Neural progenitor cell (in vitro differentiated cells): ENCODE measurements at regions not wholly inside any gene's neighbourhood (a gene's known extent, or its start where the extent isn't known, plus 50 kb on each side); places are given as distances from the start of the nearest gene placed in this dataset.
"Not testable (repeated sequence)": the region's sequence is repeated elsewhere in the genome, so short reads cannot be mapped to it uniquely, and the experiment has no call there.

Experiments
- EZH2 ChIP-seq: fragments of 200-600 bp; sonication (generic); IDR thresholded peaks from 2 replicates; pipeline ENCODE4 v1.6.1; 2017; ENCODE audit warnings: antibody characterized with exemption, mild to moderate bottlenecking, moderate library complexity
- TF ChIP-seq, protein P1 (sequence below): fragments of 200-600 bp; sonication (generic); IDR thresholded peaks from 2 replicates; pipeline ENCODE4 v1.5.1; 2017; ENCODE audit warnings: antibody characterized with exemption, mild to moderate bottlenecking

DNA sequence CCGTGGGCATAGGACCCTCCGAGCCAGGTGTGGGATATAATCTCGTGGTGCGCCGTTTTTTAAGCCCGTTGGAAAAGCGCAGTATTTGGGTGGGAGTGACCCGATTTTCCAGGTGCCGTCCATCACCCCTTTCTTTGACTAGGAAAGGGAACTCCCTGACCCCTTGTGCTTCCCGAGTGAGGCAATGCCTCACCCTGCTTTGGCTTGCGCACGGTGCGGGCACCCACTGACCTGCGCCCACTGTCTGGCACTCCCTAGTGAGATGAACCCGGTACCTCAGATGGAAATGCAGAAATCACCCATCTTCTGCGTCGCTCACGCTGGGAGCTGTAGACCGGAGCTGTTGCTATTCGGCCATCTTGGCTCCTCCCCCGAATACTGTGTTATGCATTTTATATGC lies 575.0 kb downstream of the PDHA2 start:
- TF ChIP-seq, protein P1, sequence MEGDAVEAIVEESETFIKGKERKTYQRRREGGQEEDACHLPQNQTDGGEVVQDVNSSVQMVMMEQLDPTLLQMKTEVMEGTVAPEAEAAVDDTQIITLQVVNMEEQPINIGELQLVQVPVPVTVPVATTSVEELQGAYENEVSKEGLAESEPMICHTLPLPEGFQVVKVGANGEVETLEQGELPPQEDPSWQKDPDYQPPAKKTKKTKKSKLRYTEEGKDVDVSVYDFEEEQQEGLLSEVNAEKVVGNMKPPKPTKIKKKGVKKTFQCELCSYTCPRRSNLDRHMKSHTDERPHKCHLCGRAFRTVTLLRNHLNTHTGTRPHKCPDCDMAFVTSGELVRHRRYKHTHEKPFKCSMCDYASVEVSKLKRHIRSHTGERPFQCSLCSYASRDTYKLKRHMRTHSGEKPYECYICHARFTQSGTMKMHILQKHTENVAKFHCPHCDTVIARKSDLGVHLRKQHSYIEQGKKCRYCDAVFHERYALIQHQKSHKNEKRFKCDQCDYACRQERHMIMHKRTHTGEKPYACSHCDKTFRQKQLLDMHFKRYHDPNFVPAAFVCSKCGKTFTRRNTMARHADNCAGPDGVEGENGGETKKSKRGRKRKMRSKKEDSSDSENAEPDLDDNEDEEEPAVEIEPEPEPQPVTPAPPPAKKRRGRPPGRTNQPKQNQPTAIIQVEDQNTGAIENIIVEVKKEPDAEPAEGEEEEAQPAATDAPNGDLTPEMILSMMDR: not testable (repeated sequence)
- TF ChIP-seq EZH2: not testable (repeated sequence)
